Stimulated activated CD4-positive, alpha-beta T cell treated with anti-CD3 and anti-CD28 coated beads, Interleukin-1b, Interleukin-23, amount 100 ng/mL, for 4 hours (primary cell): ENCODE measurements at regions not wholly inside any gene's neighbourhood (a gene's known extent, or its start where the extent isn't known, plus 50 kb on each side); places are given as distances from the start of the nearest gene placed in this dataset.
"Not testable (repeated sequence)": the region's sequence is repeated elsewhere in the genome, so short reads cannot be mapped to it uniquely, and the experiment has no call there.

ENCODE experiments used
- DNase-seq, 2 donors: peaks; one replicate each; pipeline ENCODE4 v3.0.0-alpha.2; 2020; ENCODE audit warnings: low read depth in 2 of 2

DNA sequence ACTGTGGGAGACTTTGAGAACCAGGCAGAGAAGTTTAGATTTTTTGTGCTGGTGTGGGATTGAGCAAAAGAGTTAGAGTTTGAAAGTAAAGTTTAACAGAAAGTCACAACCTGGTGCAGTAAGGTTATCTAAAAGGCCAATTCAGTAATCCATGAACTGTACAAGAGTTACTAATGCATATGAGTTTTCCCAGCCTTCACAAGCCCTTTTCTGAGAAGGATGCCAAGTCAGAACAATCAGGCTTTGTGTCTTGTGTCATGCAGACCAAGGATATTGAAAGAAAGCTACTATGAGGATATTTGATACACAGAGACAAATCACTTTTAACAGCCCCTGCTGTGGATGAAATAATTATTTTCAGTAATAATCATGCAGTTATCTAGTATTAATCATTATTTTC is 68.8 kb upstream of the MYO3A start:
- DNase-seq = no peak

DNA sequence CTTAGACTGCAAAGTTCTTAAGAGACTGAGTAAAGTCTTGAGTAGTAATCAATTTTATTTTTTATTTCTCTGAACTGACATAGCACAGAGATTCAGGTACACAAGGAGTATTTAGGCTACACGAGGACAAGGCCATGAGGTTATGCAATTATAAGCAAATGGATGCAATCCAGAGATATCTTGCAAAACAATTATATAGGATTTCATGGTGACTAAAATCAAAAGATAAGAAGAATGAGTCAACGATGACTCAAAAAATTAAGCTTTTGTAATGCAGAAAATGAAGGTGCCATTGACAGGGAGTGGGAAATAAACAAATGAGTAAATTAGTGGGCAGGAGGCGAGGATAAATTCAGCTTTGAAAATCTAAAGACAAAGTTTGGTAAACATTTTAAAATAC is 66.7 kb upstream of the MYO3A start:
- no peak for DNase-seq

DNA sequence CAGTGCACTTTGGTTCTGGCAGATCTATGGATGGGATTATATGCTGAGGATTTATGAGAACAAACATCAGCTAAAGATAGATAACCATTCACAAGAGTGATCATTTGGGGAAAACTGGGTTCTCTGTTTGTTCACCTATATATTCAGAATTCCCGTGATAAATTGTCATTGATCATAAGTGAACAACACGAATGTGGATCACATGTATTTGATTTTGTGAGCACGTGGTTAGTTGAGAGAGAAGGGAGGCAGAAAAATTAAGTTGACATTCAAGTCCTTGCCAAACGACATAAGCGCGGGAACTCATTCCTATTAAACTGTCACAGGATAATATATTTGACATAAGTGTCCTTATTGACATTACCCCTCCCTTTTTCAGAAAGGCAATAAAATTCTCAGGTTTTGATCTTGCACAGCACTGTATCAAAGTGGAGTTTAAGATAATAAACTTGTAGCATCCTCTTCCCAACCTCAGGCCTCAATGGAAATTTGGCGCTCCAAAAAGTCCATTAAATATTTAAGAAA is 64.9 kb upstream of the MYO3A start:
- DNase-seq = no peak

DNA sequence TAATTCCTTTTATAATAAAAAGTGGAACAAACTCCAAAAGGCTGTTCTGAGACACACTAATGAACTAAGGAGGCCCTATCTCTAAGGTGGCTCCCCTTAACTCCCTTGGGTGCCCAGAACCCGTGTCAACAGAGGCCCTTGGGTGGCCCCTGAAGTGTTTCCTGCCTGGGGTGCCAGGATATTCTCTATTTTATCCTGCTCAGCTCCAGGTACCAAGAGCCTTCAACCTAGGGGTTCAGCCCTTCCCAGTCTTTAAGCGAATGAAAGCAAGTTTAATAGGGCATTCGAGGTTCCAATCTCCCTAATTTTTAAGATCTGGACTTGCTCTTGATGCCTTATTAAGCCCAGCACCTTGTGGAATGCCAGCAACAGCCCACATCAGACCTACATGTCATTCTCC is 64.4 kb upstream of the MYO3A start:
- no peak for DNase-seq

DNA sequence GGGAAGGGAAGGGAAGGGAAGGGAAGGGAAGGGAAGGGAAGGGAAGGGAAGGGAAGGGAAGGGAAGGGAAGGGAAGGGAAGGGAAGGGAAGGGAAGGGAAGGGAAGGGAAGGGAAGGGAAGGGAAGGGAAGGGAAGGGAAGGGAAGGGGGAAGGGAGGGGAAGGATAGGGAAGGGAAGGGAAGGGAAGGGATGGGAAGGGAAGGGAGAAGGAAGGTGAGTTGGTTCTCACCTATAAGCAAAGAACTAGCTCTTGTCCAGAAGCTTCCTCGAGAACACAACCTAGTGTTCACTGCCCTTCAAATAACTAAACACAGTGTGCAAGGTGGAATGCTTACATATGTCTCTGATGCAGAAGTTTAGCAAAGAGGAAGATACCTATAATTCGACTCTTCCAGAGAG is 59.6 kb upstream of the MYO3A start:
- not testable (repeated sequence) for DNase-seq

DNA sequence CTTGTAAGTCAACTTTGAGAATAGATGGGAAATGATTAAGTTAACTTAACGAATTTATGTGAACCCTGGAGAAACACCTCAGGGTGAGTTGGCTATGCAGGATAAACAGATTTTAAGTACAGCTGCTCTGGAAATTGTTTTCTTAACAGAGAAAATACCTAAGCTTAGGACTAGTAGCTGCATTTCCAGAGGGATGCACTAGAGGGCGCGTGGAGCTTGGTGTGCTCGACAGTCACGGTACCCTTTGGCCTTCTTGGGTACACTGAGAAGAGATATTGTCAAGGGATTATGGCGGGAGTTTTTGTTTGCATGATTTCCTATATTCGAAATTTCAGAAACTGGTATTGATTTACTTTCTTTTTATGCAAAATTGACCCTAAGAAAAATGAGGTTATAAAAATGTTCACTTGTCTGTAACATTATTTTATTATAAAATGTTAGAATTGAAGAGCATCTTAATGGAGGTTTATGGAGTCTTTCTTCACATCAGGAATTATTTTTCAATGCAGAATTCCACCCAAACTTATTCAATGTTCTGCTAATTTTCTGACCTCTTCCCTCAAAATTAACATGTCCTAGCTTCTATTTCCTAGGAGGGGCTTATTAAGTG is 58.4 kb upstream of the MYO3A start:
- peak; percentile 46 to 53 for DNase-seq

DNA sequence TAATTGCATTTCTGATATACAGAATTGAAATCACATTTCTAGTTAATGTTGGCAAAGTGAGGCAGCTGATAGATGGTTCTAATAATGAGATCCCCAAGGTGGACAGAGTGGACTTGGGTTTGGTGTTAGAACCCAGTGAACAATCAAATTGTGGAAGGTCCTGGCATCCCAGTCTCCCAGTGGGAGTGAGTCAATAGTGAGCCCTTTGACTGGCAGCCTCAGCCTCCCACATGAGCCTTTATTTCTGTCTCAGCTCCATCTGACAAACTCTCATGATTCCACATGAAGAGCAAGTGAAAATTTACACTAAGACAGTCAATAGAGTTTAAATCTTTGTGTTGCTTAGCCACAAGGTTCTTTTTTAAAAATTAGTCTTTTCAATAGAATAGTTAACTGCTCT is 56.7 kb upstream of the MYO3A start:
- no peak for DNase-seq
